NCI-H2227 (cell line): ENCODE measurements at regions not wholly inside any gene's neighbourhood (a gene's known extent, or its start where the extent isn't known, plus 50 kb on each side); places are given as distances from the start of the nearest gene placed in this dataset.

ENCODE experiments used
- DNase-seq: peaks from one replicate; lab custom pipeline; 2025; ENCODE audit not compliant: unreplicated experiment; lab: John Stamatoyannopoulos, UW

GRCh38 chr11:104366321-104366734, 202.4 kb upstream of the PDGFD start:
- no peak for DNase-seq

GRCh38 chr11:104365676-104366075, 201.7 kb upstream of the PDGFD start:
- no peak for DNase-seq

- no peak for DNase-seq
These were observed 198.0 kb upstream of the PDGFD start for GRCh38 chr11:104361975-104362374.

- no peak for DNase-seq
These were observed 188.1 kb upstream of the PDGFD start for GRCh38 chr11:104352036-104352435.

GRCh38 chr11:104343578-104343977, 179.6 kb upstream of the PDGFD start:
- DNase-seq, result peak; percentile 10

- DNase-seq, result no peak
These were observed 176.6 kb upstream of the PDGFD start for GRCh38 chr11:104340590-104340989.

GRCh38 chr11:104339380-104339831, 175.5 kb upstream of the PDGFD start:
- no peak for DNase-seq

- no peak for DNase-seq
These were observed 174.2 kb upstream of the PDGFD start for GRCh38 chr11:104338186-104338585.

GRCh38 chr11:104337273-104337672, 173.3 kb upstream of the PDGFD start:
- DNase-seq, result peak; percentile 5

- no peak for DNase-seq
These were observed 170.0 kb upstream of the PDGFD start for GRCh38 chr11:104333977-104334376.

GRCh38 chr11:104332110-104332509, 168.2 kb upstream of the PDGFD start:
- DNase-seq, result peak; percentile 38

GRCh38 chr11:104329078-104329665, 165.2 kb upstream of the PDGFD start:
- no peak for DNase-seq

GRCh38 chr11:104328512-104328907, 164.6 kb upstream of the PDGFD start:
- DNase-seq, result no peak

GRCh38 chr11:104327861-104328511, 164.0 kb upstream of the PDGFD start:
- DNase-seq, result no peak

- no peak for DNase-seq
These were observed 161.1 kb upstream of the PDGFD start for GRCh38 chr11:104325093-104325492.

- no peak for DNase-seq
These were observed 160.3 kb upstream of the PDGFD start for GRCh38 chr11:104324276-104324675.

- DNase-seq, result no peak
These were observed 159.9 kb upstream of the PDGFD start for GRCh38 chr11:104323841-104324240.

- no peak for DNase-seq
These were observed 158.7 kb upstream of the PDGFD start for GRCh38 chr11:104322696-104323095.

- DNase-seq, result no peak
These were observed 157.0 kb upstream of the PDGFD start for GRCh38 chr11:104320956-104321355.

GRCh38 chr11:104320097-104320496, 156.2 kb upstream of the PDGFD start:
- no peak for DNase-seq

GRCh38 chr11:104319396-104319795, 155.4 kb upstream of the PDGFD start:
- no peak for DNase-seq

GRCh38 chr11:104306862-104307474, 143.0 kb upstream of the PDGFD start:
- DNase-seq, result no peak
